ENCODE measurements at regions not wholly inside any gene's neighbourhood (a gene's known extent, or its start where the extent isn't known, plus 50 kb on each side); places are given as distances from the start of the nearest gene placed in this dataset.
A peak's percentile ranks its signal among the peaks of the same experiment; 100 is the strongest.

DNA sequence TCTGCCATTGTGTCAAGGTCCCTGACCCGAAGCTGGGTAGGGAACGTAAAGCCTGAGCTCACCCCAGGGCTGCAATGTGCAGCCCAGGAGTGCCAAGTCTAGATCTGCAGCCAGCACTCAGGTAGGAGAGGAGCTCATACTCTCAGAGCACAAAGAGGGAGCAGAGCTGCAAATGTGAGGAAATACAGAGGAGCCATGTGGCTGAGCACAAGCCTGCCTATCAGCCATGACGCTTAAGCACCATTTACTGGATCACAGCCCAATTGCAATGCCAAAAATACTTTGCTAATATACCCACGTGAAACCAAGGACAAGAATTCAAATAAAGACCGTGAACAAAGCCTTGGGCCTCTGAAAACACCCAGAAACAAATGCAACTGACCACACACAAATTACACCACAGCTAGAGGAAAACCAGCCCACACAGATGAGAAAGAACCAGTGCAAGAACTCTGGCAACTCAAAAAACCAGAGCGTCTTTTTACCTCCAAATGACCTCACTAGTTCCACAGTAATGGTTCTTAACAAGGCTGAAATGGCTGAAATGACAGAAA lies 69.0 kb upstream of the HPF1 start:
- DNase-seq, result no peak
- Histone ChIP-seq H3K36me3 (ENCODE audit: control insufficient read depth in 4 of 4, insufficient read depth in 4 of 4, low read length in 4 of 4) (no peaks in the 10 kb centered on the region), H3K4me1 (ENCODE audit: control insufficient read depth in 5 of 5, insufficient read depth in 5 of 5, low read length in 5 of 5) (no peaks in the 10 kb centered on the region), H3K27me3 (ENCODE audit: control insufficient read depth in 3 of 3, insufficient read depth in 3 of 3, low read length in 2 of 3) (no peaks in the 10 kb centered on the region), H3K27ac (ENCODE audit: low read depth in 1 of 2, low read length in 1 of 2) (no peak overlapping the region), H3K9me3 (ENCODE audit: control insufficient read depth in 4 of 4, insufficient read depth in 3 of 4, low read length in 3 of 4) (peaks cover 0 to 8% (median 0%) of the 10 kb centered on the region in 4 donors), H3K4me3 (no peak overlapping the region), H3K9ac (ENCODE audit: insufficient read depth in 1 of 2, low read length in 2 of 2) (no peak overlapping the region)
- TF ChIP-seq, protein P1, sequence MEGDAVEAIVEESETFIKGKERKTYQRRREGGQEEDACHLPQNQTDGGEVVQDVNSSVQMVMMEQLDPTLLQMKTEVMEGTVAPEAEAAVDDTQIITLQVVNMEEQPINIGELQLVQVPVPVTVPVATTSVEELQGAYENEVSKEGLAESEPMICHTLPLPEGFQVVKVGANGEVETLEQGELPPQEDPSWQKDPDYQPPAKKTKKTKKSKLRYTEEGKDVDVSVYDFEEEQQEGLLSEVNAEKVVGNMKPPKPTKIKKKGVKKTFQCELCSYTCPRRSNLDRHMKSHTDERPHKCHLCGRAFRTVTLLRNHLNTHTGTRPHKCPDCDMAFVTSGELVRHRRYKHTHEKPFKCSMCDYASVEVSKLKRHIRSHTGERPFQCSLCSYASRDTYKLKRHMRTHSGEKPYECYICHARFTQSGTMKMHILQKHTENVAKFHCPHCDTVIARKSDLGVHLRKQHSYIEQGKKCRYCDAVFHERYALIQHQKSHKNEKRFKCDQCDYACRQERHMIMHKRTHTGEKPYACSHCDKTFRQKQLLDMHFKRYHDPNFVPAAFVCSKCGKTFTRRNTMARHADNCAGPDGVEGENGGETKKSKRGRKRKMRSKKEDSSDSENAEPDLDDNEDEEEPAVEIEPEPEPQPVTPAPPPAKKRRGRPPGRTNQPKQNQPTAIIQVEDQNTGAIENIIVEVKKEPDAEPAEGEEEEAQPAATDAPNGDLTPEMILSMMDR (IDR thresholded peaks at IDR 0.05; ENCODE audit: control extremely low read depth, extremely low read depth), result no peak
- no peak for ATAC-seq (ENCODE audit: insufficient read depth, low FRiP score)
- 63 to 80% methylated on average over 6 of the region's 6 CpGs for WGBS, 2 donors

DNA sequence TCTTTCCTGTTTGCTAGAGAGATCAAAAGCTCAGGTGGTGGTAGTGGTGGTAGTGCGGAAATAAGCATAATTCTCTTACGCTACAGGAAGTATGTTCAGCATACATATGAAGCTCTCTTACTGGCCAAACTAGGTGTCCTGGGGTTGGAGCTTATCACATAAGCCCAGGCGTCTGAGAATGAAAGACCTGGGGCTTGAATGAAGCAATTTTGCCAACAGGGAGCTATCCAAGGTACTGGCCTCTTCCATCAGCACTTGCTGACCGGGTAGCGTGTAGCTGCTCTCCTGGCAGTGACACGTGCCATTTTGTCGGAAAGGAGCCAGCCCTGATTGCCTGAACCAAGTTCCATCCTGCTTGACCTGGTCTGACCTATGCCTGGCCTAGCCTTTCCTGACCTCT lies 65.9 kb upstream of the HPF1 start:
- no peaks in the 10 kb centered on the region for H3K36me3 ChIP-seq (ENCODE audit: control insufficient read depth in 4 of 4, insufficient read depth in 4 of 4, low read length in 4 of 4)
- no peak overlapping the region for H3K4me3 ChIP-seq
- ATAC-seq (ENCODE audit: insufficient read depth, low FRiP score), result peak; percentile 34
- no peak overlapping the region for H3K9ac ChIP-seq (ENCODE audit: insufficient read depth in 1 of 2, low read length in 2 of 2)
- H3K27me3 ChIP-seq (ENCODE audit: control insufficient read depth in 3 of 3, insufficient read depth in 3 of 3, low read length in 2 of 3), result no peaks in the 10 kb centered on the region
- DNase-seq, result peak; percentile 69 to 92 (median 72)
- H3K4me1 ChIP-seq (ENCODE audit: control insufficient read depth in 5 of 5, insufficient read depth in 5 of 5, low read length in 5 of 5), result no peaks in the 10 kb centered on the region
- H3K27ac ChIP-seq (ENCODE audit: low read depth in 1 of 2, low read length in 1 of 2), result no peak overlapping the region
- TF ChIP-seq, protein P1 (IDR thresholded peaks at IDR 0.05; ENCODE audit: control extremely low read depth, extremely low read depth), result no peak
- WGBS, 2 donors, result 16 to 17% methylated on average over 7 of the region's 7 CpGs
- H3K9me3 ChIP-seq (ENCODE audit: control insufficient read depth in 4 of 4, insufficient read depth in 3 of 4, low read length in 3 of 4), result peaks cover 0 to 8% (median 0%) of the 10 kb centered on the region in 4 donors

DNA sequence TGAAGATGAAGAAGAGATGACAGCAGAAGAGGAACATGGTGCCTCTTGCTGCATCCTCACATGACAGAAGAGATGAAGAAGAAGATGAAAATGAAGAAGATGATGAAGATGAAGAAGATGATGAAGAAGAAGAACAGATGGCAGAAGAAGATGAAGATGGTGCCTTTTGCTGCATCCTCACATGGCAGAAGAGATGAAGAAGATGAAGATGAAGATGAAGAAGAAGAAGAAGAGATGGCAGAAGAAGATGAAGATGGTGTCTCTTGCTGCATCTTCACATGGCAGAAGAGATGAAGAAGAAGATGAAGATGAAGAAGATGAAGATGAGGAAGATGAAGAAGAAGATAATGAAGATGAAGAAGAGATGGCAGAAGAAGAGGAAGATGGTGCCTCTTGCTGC lies 63.7 kb upstream of the HPF1 start:
- DNase-seq, result peak in 1 of 3 donors; percentile 2
- no peaks in the 10 kb centered on the region for H3K27me3 ChIP-seq (ENCODE audit: control insufficient read depth in 3 of 3, insufficient read depth in 3 of 3, low read length in 2 of 3)
- no peaks in the 10 kb centered on the region for H3K4me1 ChIP-seq (ENCODE audit: control insufficient read depth in 5 of 5, insufficient read depth in 5 of 5, low read length in 5 of 5)
- H3K4me3 ChIP-seq, result no peak overlapping the region
- TF ChIP-seq, protein P1 (IDR thresholded peaks at IDR 0.05; ENCODE audit: control extremely low read depth, extremely low read depth), result no peak
- no peak overlapping the region for H3K9ac ChIP-seq (ENCODE audit: insufficient read depth in 1 of 2, low read length in 2 of 2)
- H3K27ac ChIP-seq (ENCODE audit: low read depth in 1 of 2, low read length in 1 of 2), result no peak overlapping the region
- H3K36me3 ChIP-seq (ENCODE audit: control insufficient read depth in 4 of 4, insufficient read depth in 4 of 4, low read length in 4 of 4), result no peaks in the 10 kb centered on the region
- H3K9me3 ChIP-seq (ENCODE audit: control insufficient read depth in 4 of 4, insufficient read depth in 3 of 4, low read length in 3 of 4), result peaks cover 0 to 6% (median 0%) of the 10 kb centered on the region in 4 donors
- ATAC-seq (ENCODE audit: insufficient read depth, low FRiP score), result no peak

DNA sequence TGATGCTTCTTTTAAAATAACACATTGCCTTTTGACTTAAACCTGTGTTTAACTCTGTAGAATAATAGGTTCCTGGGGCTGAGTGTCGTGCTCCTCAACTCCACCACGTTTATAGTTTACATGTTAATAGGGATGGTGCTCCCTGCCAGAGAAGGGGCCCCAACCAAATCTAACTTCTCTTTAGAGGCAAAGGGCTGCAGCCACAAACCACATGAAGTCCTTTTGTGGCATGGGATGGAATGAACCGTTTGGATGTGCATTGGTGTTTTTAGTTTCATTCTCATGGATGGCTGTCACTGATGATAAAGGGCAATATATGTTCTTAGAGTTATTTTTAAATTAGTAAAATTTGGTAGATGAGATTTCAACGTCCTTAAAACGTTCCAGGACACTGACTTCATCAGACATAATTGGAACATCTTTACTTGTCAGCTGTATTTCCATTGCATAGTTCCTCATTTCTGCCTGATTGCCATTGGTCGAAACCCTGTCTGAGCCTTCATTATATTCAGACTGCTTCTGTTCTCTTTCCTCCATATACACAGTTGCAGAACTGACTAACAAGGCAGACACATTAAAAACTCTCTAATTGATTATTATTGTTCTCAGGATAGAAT lies 60.4 kb upstream of the HPF1 start:
- TF ChIP-seq, protein P1 (IDR thresholded peaks at IDR 0.05; ENCODE audit: control extremely low read depth, extremely low read depth), result no peak
- WGBS, 2 donors, result 25 to 43% methylated on average over 6 of the region's 6 CpGs
- no peak for ATAC-seq (ENCODE audit: insufficient read depth, low FRiP score)

More for the DNA sequence above, 60.4 kb upstream of the HPF1 start:
- Histone ChIP-seq H3K9me3 (ENCODE audit: control insufficient read depth in 4 of 4, insufficient read depth in 3 of 4, low read length in 3 of 4) (no peaks in the 10 kb centered on the region), H3K36me3 (ENCODE audit: control insufficient read depth in 4 of 4, insufficient read depth in 4 of 4, low read length in 4 of 4) (no peaks in the 10 kb centered on the region), H3K4me3 (no peak overlapping the region), H3K9ac (ENCODE audit: insufficient read depth in 1 of 2, low read length in 2 of 2) (no peak overlapping the region), H3K4me1 (ENCODE audit: control insufficient read depth in 5 of 5, insufficient read depth in 5 of 5, low read length in 5 of 5) (no peaks in the 10 kb centered on the region), H3K27ac (ENCODE audit: low read depth in 1 of 2, low read length in 1 of 2) (no peak overlapping the region), H3K27me3 (ENCODE audit: control insufficient read depth in 3 of 3, insufficient read depth in 3 of 3, low read length in 2 of 3) (no peaks in the 10 kb centered on the region)
- DNase-seq, result no peak

Measured in lung (tissue), 11 donors.